MV-4-11 (cell line): ENCODE measurements at regions not wholly inside any gene's neighbourhood (a gene's known extent, or its start where the extent isn't known, plus 50 kb on each side); places are given as distances from the start of the nearest gene placed in this dataset.
A peak's percentile ranks its signal among the peaks of the same experiment; 100 is the strongest.

ENCODE experiments used
- DNase-seq: peaks from one replicate; lab custom pipeline; 2025; lab: John Stamatoyannopoulos, UW

DNA sequence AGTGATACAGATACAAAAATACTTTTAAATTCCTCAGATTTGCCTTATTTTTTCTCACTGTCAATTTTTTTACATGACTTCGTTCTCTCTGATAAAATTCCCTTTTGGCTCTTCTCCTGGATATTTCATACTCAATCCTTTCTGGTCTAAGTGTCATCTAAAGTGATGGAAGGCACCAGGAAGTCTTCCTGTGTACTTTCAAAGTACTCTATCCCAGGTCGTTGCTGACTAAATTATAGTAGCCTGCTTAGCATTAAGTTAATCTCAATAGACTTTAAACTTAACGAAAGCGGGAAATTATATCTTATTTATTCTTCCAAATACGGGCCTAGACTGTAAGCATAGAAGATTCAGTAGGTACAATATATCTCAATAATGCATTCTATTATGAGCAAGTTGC is 67.8 kb downstream of the CASP12 start:
- no peak for DNase-seq

DNA sequence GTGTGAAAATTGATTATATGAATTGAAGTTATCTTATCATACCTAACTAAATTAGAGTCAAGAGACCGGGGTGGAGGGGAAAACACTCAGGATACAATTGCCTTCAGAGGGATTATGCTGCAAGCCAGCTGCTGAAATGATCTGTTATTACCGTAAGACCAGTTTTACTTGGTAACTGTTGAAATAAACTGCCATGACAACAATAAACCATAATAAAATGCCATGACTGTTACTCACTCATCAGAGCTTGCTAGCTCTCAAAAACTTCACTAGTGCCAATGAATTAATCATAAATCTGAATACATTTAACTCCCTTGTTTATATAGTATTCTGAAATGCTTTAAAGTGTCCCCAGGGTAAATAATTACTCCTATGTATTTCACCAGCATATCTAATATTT is 68.2 kb downstream of the CASP12 start:
- DNase-seq, result no peak

DNA sequence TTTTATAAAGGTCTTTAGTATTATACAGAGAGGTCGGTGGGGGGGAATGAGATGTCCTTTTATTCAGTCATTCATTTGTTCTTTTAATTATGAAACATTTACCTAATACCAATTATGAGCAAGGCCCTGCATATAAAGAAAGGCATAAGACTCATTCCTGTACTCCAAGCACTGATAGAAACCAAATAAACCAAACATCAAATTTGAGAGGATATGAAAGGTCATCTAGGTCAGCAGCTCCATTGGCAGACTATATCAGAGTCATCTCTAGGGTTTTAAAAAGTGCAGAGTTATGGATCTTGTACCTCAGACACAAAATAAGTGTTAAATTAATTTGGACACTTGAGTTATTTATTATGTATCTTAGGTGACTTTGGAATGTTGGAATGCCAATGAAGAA is 71.5 kb downstream of the CASP12 start:
- no peak for DNase-seq

DNA sequence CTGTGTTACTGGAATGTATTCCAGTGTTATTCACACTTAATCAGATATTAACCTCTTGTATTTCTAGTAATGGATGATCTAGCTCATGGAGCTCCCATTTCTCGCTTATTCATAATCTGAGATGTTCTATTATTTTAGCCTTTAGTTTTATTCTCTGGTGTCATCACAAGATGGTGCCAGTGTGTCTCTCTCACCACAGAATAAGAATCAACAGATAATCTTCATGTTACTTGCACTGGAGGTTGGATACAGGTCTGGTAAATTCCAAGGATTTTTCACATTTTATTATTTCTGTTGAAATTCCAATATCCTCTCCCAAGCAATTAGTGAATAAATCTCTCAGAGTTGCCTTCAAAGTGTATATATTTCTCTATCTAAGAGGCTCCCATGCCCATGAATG is 74.6 kb downstream of the CASP12 start:
- DNase-seq, result no peak

DNA sequence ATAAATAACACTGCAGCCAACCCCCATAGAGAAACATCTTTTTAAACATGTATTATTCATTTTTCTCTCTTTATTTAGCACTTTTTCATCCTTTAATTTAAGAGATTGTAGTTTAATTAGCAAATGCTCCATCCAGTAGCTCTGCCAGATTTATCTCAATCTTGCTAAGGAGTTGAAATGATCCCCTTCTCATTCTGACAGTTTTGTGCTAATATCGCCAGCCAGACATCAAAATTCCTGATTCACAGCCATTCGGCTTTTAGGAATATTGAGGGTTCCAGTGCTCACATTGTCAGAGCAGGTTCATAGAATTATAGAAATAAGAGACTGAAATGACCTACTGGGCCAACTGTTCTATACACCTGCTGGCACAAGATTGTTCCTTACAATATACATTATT is 77.8 kb downstream of the CASP12 start:
- DNase-seq, result no peak

DNA sequence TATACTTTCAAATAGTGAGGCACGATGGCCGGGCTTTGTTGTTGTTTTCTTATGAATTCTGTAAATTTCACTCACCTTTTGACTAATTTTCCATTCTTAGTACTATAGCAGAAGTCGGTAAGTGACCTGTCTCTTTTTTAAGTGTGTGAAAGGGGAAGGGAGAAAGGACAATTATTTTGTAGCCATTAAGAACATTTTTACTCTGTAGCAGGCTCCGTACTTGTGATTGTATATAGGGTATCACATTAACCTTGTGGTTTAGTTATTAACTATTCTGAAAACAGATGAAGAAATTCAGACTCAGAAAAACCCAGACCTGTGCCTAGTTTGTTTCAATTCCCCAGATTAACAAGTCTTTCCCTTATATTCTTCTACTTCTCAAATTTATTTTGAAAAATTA is 78.7 kb downstream of the CASP12 start:
- no peak for DNase-seq

DNA sequence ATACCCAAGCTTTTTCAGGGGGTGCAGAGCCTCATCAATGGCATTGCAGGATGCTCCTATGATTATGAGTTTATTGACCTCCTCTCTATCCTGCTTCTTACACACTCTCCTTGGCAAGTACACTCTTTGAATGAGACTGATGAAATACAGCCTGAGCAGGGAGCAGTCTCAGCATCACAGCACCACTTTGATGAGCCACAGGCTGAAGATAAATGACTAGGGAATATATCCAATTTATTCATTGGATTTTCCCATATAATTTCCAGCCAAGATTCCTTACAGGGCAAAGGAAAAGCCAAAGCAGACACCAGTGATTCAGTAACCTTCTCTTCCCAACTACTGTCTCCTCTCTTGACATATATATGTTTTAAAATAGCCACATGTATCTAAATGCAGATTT is 79.2 kb downstream of the CASP12 start:
- no peak for DNase-seq

DNA sequence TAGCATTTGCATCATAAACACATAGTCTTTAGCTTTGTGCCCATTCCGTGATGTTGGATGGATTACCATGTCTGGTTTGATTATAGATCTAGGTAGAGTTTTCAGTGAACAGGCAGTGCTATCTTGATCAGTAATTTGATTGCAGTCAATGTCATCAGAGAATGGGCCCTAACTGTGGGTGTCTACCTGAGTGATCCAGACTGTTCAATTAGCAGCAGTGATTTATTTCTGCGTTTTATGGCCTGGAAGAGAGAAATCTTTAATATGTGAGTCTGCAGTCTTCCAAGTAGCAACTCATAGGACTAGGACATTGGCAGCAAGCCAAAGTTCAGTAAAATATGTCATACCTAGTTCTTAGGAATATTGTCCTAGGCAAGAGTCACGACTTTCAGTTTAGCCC is 80.3 kb downstream of the CASP12 start:
- DNase-seq, result no peak

DNA sequence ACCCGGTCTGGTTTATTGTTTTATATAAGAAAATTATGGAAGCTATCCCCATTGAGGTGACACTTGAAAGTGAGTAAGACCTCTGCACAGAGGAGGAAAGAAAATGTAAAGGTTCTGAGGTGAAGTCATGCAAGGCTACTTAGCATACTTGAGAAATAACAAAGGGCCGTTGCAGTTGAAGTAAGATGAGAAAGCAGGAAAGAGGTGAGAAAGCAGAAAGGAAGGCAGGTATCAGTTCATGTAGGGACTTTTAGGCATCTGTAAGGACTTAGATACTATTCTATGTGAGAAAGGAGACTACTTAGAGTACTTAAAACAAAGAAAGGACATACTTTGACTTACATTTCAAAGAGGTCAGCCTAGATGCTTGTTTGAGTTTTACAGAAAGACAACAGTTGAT is 84.7 kb downstream of the CASP12 start:
- DNase-seq, result no peak

DNA sequence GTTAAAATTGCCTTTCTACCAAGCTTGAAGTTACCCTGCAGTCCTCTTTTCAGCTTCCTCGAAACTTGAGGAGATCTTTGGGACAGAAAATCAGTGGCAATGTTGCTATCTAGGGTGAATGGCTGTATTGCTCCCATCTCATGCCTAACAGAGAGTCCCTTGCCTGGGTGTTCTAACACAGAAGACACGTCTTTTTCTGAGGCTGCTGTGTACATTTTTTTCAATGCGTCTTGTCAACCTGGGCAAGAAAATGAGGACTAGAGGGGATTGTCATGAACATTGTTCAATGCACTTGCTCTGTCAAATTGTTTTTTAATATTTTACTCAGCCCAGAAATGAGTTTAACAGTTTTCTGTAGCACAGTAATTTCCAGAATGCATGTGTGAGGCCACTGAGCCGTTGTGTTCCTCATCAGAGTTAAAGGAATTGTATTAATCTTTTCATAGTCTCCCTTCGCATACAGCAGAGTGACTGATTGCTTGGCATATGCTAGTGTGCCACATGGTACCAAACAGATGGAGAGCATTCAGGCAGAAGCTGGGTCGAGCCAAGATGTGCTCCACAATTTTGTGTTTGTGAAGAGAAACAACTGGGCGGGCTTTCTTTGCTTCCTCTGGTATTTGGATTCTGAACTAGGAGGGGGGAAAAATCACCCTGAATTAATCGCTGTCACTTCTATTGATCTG is 86.0 kb downstream of the CASP12 start:
- no peak for DNase-seq

DNA sequence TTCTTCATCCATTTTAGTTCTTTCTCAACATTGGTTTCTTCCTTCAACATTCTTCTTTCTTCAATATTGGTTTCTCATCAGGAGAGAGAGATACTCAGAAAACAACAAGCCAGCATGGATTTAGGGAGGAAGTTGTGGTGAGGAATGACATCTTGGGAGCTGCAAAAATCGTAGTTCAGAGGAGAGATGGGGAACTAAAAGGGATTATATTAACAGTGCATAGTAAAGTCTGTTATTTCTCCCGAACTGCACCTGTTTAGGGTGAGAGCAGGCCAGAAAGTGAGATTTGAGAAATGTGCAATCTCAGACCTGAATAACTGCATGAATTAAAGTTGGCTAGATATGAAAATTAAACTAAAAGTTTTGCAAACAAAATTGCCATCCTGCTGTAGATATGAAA is 94.5 kb downstream of the CASP12 start:
- peak; percentile 83 for DNase-seq

DNA sequence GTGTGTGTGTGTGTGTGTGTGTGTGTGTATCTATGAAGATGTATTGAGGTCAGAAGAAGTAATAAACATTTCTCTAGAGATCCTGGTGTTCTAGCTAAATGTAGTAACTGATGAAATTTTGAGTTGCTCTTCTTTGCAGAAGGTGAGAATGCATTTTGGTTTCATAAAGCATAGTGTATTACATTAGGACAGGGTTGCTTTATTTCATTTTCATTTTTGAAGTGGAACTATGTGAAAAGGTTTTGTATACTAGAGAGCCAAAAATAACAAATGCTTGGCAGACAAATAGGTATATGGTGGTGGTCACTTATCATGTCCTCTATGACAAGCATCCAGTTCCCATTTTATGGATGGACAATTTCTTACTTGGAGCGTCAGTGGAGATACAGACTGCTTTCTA is 99.0 kb downstream of the CASP12 start:
- peak; percentile 45 for DNase-seq

DNA sequence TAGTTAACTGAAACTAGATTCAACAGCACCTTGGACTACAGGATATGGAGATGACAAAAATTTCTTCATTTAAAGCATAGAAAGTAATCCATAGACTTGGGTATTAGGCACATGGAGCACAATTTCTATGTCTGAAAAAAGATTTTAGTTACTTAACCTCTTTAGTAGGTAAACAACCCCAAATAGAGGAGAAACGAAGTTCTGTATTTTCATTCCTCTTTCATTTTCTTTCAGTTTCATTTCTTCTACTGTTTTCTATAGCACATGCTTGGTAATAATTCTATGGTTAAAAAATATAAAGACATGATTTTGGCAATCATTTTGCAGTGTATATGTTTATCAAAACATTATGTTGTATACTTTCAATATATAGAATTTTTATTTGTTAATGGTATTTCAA is 99.5 kb downstream of the CASP12 start:
- DNase-seq, result peak; percentile 74

DNA sequence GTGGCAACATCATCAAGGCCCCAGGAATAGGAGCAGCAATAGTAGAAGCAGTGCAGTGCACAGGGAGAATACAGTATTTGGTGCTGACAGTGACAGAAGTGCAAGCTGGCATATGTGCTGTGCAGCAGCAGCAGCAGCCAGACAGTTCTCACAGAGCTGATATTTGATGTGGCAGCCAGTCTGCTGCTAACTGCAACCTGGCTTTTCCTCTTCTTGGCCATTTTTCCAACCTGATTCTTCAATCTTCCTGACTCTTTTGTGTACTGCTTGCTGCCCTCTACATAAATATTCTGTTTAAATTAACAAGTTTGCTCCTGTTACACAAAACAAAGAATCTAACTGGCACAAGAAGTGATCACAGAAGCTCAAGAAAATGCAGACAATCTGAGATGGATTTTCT is 102.0 kb downstream of the CASP12 start:
- no peak for DNase-seq

DNA sequence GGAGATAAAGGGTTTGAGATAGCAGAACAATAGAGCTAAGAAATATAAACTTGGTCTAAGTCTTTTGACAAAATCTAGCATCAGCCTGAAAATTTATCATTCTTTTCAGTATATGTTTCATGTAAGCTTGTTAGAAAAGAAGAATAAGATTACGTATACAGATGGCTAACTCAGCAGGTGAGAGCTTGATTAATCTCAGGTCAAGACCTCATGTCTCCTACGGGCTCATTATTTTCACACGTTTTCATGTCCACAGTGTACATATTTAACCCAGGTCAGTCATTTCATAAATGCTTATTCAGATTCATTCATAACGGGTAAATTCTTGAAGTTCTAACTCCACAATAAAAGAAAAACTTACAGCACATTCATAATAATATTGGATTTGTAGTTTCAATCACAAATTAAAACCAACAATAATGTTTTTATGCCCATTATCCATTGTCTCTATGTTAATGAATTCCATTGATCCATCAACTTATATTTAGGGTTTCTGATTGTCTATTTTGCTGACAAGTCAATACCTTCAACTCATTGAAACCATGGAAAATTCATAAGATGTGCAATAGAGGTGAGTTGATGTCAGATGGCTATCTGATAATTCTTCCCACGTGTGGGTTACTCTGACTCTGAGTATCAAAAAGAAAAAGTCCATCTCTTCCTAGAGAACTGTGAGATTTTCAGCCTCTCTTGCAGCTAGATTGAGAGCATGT is 102.6 kb downstream of the CASP12 start:
- DNase-seq, result no peak

DNA sequence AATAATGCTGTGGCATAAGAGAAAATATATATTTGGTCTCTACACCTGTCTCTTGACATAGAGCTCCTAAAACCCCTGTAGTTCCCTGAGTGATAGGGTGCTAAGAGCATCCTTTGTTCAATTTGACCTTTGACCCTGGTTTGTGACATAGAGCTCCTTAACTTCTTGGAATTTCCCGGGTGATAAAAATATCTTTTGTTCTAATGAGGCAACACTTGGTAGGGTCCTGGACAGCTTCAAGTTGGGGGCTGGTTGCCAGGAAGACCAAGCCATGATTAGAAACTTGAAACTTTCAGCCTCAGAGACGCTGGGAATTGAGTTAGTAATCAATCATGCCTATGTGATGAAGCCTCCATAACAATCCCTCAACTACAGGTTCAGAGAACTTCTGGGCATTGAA is 105.4 kb downstream of the CASP12 start:
- no peak for DNase-seq

DNA sequence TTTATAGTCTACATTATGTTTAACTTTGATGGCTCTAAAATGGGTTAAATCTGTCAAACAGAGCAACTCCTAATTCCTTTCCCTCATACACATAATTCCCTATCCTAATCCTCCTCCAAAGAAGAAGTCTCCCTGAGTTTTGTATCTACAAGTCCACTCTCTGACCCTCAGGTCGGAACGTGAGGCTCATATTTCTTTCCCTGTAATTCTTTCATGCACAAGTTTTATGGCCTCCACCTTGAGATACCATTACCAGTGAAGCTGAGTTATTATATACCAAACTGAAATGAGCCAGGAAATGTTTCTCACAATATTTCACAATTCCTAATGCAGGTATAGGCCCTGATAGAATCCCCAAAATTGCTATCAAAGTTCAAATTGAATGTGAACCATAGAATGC is 106.4 kb downstream of the CASP12 start:
- no peak for DNase-seq

DNA sequence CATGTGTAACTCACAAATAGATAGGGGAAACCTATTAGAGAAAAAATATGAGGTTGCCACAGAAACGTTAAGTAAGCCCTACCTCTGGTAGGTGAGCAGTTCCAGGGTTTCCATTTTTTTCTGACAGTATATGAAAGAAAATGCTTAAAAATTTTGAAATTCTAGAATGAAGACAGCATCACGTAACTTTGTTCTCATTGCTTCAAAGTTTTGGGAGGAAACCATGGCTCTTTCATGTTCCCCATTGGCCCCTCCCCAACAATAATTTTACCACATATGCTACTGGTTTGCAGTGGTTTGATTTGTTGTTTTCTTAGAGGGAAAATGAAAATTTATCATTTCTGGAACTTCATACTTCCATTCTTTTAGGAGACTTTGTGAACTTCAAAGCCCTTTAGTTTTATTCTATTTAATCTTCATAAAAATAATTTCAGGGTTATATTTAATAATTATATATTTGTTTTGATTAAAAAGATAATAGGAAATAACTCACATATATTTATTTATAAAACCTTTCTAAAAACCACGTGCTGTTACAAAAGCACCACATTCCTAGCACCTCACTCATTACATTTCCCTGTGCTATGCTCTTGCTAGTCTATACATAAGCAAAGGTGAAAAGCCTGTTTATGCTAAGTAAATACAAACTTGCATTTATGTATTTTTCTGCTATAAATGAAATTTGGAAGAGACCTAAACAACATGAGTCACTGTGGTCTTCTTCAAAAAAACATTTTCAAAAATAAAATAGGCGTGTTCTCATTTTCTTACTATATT is 113.4 kb downstream of the CASP12 start:
- no peak for DNase-seq

DNA sequence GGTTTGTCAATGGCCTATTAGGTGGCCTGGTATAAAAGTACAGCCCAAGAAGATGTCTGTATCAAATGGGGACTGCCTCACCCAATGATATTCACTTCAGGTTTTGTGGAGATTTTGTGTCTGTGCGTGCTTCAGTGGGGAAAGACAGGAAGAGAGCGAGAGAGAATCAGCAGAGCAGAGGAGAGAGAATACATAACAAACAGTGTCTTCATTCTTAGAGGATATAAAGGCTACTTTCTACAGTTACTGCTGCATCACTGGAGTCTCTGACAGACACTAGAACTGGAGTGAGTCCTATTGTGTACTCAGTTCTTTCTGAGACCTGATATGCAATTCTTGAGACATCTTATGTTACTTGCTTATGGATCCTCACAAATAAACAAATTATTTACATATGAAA is 115.0 kb downstream of the CASP12 start:
- no peak for DNase-seq

DNA sequence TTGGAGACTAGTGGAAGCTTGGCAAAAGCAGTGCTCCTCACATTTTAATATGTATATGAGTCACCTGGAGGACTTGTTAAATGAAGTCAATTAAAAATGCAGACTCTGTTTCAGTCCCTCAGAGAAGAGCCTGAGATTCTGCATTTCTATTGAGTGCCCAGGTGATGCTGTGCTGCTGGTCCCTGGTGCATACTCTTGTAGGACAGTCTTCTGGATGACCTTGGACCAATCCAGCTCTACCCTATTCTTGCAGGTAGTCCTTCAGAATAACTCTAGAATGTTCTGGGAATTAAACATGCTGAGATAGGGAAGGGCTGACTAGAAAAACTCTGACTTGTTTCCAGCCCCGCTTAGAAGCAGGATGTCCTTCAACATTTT is 115.9 kb downstream of the CASP12 start:
- DNase-seq, result no peak

DNA sequence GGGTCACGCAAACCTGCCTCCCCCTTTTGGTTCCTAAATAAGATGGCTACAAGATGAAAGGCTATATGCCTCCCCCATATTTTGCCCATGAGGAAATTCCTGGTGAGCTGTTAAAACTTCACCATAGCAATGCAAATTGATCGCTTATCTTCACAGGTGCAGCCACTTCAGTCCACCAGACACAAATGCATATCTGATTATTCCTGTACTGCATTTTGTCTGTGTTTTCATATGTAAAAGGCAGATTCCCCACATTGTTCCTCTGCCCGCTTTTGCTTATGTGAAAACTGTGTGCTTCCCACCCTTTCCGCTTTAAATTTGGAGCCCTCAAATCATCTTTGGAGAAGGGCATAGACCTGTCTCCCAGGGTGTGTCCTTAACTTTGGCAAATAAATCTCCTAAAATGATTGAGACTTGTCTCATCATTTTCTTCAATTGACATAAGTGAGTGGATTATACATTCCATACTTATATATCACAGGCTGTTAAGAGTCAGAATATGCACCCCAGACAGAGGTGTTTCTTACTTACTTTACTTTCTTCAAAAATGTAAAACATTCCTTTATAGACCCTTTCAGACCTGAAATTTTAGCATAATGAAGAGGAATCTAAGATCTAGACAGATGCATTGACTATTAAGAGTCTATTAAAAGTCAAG is 116.4 kb downstream of the CASP12 start:
- DNase-seq, result no peak

DNA sequence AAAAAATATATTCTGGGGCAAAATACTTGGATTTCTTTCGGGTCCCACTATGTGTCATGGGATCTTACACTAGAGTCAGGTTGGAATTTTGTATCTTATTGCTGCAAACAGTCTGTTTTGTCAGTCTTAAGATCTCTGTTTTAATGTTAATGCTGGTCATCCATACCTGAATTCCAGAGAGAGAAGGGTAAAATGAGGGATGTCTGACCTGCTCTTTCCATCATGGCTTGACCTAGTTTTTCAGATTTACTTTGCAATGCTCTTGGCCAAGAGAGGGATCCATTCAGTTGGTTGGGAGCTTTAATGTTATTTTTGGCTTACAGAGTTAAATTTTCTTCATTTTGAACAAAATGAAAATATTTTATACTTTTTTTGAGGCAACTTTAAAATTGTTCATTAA is 117.2 kb downstream of the CASP12 start:
- no peak for DNase-seq
